Keratinocyte (primary cell): ENCODE measurements at regions not wholly inside any gene's neighbourhood (a gene's known extent, or its start where the extent isn't known, plus 50 kb on each side); places are given as distances from the start of the nearest gene placed in this dataset.

ENCODE experiments used
- DNase-seq: peaks from one replicate; pipeline ENCODE4 v3.0.0-alpha.2; 2011; ENCODE audit warnings: low read depth, missing footprints, low spot score
- FAIRE-seq: peaks from 2 replicates; lab custom pipeline; 2011; peaks lifted over from hg19 to GRCh38; lab: Jason Lieb, UNC
- H2AFZ ChIP-seq: 2 replicates; pipeline ENCODE4 v1.6.0; 2012; ENCODE audit warnings: low read length, control low read depth, inconsistent platforms; ENCODE audit not compliant: control insufficient read depth
- H3K27ac ChIP-seq: 2 replicates; pipeline ENCODE4 v1.5.1; 2011; ENCODE audit warnings: low read length; ENCODE audit not compliant: control insufficient read depth, insufficient read depth
- H3K27me3 ChIP-seq: 3 replicates; pipeline ENCODE4 v1.6.0; 2011; ENCODE audit warnings: low read length; ENCODE audit not compliant: control insufficient read depth, insufficient read depth; ENCODE audit errors: extremely low read depth
- H3K36me3 ChIP-seq, 2 experiments: 2 replicates in 1 of 2; 3 replicates in 1 of 2; pipeline ENCODE4 v1.5.1; 2011; ENCODE audit warnings: low read length in 2 of 2, mild to moderate bottlenecking in 1 of 2; ENCODE audit not compliant: control insufficient read depth in 2 of 2, insufficient read depth in 2 of 2; ENCODE audit errors: extremely low read depth in 1 of 2
- H3K4me1 ChIP-seq: 3 replicates; pipeline ENCODE4 v1.5.1; 2011; ENCODE audit warnings: low read length; ENCODE audit not compliant: control insufficient read depth, insufficient read depth; ENCODE audit errors: extremely low read depth
- H3K4me2 ChIP-seq: 3 replicates; pipeline ENCODE4 v1.6.0; 2011; ENCODE audit warnings: low read depth, low read length; ENCODE audit not compliant: control insufficient read depth, insufficient read depth; ENCODE audit errors: extremely low read depth
- H3K4me3 ChIP-seq, 3 experiments: fragments of 200-600 bp in 1 of 3; sonication (generic) in 1 of 3; 2 replicates in 2 of 3; 3 replicates in 1 of 3; pipeline ENCODE4 v1.5.1; 2011 to 2016; ENCODE audit warnings: low read length in 3 of 3, mild to moderate bottlenecking in 3 of 3, control low read depth in 2 of 3, inconsistent platforms in 1 of 3, low read depth in 1 of 3, mixed read lengths in 1 of 3, mixed run types in 1 of 3, moderate library complexity in 1 of 3; ENCODE audit not compliant: control insufficient read depth in 2 of 3, insufficient read depth in 2 of 3; ENCODE audit errors: extremely low read depth in 1 of 3
- H3K79me2 ChIP-seq: 2 replicates; pipeline ENCODE4 v1.6.0; 2012; ENCODE audit warnings: low read length; ENCODE audit not compliant: control insufficient read depth, insufficient read depth
- H3K9ac ChIP-seq: 3 replicates; pipeline ENCODE4 v1.6.0; 2011; ENCODE audit warnings: low read length; ENCODE audit not compliant: control insufficient read depth, insufficient read depth; ENCODE audit errors: extremely low read depth
- H3K9me1 ChIP-seq: 3 replicates; pipeline ENCODE4 v1.6.0; 2011; ENCODE audit warnings: low read length; ENCODE audit not compliant: control insufficient read depth, insufficient read depth; ENCODE audit errors: extremely low read depth
- H3K9me3 ChIP-seq: 2 replicates; pipeline ENCODE4 v1.5.1; 2012; ENCODE audit warnings: low read depth, low read length; ENCODE audit not compliant: control insufficient read depth
- H4K20me1 ChIP-seq: 3 replicates; pipeline ENCODE4 v1.6.0; 2011; ENCODE audit warnings: low read length; ENCODE audit not compliant: control insufficient read depth, insufficient read depth; ENCODE audit errors: extremely low read depth
- EZH2 ChIP-seq: IDR thresholded peaks from one replicate; pipeline ENCODE4 v1.6.1; 2012; ENCODE audit warnings: inconsistent platforms, mild to moderate bottlenecking, low read length, moderate library complexity
- dilution Hi-C: fragments of 300-500 bp; cut with MboI; formaldehyde crosslinking; loops from one replicate; pipeline ENCODE4 v1.7.0; 2020; ENCODE audit warnings: low sequenced_read_pairs; ENCODE audit not compliant: extremely low pct_ligation_motif_present
- TF ChIP-seq, protein P1 (sequence below), 3 experiments: IDR thresholded peaks in 1 of 3; conservative IDR thresholded peaks in 1 of 3; optimal IDR thresholded peaks in 1 of 3; 2 replicates in 2 of 3; 3 replicates in 1 of 3; pipeline versions ENCODE3 to v1.5.1; 2011; ENCODE audit warnings: low read length in 3 of 3, mild to moderate bottlenecking in 3 of 3, moderate library complexity in 2 of 3, control low read depth in 1 of 3, inconsistent platforms in 1 of 3; ENCODE audit not compliant: insufficient read depth in 2 of 3; ENCODE audit errors: extremely low read depth in 1 of 3

DNA sequence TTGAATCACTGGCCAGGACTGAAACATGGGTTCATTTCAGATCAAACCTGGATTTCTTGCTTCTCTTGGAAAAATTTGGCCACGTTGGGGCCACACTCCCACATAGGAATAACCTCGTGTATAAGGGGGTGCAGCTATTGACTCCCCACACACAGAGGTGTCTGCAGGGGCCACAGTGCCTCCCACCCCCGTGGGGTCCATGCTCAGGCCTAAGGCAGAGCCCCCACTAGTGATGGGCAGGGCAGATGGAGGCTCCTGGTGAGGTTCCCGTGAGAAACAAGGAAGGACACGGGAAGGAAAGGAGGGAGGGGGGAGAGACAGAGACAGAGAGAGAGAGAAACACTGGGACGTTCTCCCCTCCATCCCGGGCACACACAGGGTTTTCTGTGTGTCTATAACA, 230.5 kb downstream of the ERMARD start:
- dilution Hi-C loops = no loop called here
- Histone ChIP-seq H3K4me1 (peaks cover 20% of the 10 kb centered on the region), H3K4me3 (no peak overlapping the region), H3K79me2 (no peaks in the 10 kb centered on the region), H3K9me3 (no peaks in the 10 kb centered on the region), H4K20me1 (no peaks in the 10 kb centered on the region), H3K4me2 (no peak overlapping the region), H3K9ac (no peak overlapping the region), H2AFZ (no peak overlapping the region), H3K9me1 (no peaks in the 10 kb centered on the region), H3K36me3 (no peaks in the 10 kb centered on the region), H3K27ac (no peak overlapping the region), H3K27me3 (no peaks in the 10 kb centered on the region)
- DNase-seq (no peak), FAIRE-seq (no peak)
- TF ChIP-seq, protein P1, sequence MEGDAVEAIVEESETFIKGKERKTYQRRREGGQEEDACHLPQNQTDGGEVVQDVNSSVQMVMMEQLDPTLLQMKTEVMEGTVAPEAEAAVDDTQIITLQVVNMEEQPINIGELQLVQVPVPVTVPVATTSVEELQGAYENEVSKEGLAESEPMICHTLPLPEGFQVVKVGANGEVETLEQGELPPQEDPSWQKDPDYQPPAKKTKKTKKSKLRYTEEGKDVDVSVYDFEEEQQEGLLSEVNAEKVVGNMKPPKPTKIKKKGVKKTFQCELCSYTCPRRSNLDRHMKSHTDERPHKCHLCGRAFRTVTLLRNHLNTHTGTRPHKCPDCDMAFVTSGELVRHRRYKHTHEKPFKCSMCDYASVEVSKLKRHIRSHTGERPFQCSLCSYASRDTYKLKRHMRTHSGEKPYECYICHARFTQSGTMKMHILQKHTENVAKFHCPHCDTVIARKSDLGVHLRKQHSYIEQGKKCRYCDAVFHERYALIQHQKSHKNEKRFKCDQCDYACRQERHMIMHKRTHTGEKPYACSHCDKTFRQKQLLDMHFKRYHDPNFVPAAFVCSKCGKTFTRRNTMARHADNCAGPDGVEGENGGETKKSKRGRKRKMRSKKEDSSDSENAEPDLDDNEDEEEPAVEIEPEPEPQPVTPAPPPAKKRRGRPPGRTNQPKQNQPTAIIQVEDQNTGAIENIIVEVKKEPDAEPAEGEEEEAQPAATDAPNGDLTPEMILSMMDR (optimal IDR thresholded peaks at IDR 0.05 in 1 of 3, IDR thresholded peaks at IDR 0.05 in 1 of 3, conservative IDR thresholded peaks at IDR 0.05 in 1 of 3; ENCODE audit: extremely low read depth in 1 of 3, insufficient read depth in 2 of 3, low read length in 3 of 3) = no peak
- no peak for TF ChIP-seq EZH2

DNA sequence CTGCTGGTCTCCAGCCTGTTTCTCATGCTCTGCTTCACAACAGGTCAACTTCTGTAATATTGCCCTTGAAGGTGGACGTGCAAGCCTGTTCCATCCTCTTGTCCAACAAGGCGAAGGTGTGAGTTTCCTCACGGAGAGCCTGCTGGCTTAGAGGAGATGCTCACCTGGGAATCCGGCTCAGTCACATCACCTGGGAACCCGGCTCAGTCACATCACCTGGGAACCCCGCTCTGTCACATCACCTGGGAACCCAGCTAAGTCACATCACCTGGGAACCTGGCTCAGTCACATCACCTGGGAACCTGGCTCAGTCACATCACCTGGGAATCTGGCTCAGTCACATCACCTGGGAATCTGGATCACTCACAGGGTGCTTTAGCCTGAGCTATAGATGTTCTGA, 230.1 kb downstream of the ERMARD start:
- Histone ChIP-seq H3K27me3 (no peaks in the 10 kb centered on the region), H3K4me1 (peaks cover 22% of the 10 kb centered on the region), H3K9ac (no peak overlapping the region), H3K9me1 (no peaks in the 10 kb centered on the region), H3K36me3 (no peaks in the 10 kb centered on the region), H3K9me3 (no peaks in the 10 kb centered on the region), H3K4me2 (no peak overlapping the region), H2AFZ (no peak overlapping the region), H3K79me2 (no peaks in the 10 kb centered on the region), H3K4me3 (no peak overlapping the region), H4K20me1 (no peaks in the 10 kb centered on the region), H3K27ac (no peak overlapping the region)
- dilution Hi-C loops = no loop called here
- FAIRE-seq (no peak), DNase-seq (no peak)
- no peak for TF ChIP-seq EZH2
- TF ChIP-seq, protein P1 (optimal IDR thresholded peaks at IDR 0.05 in 1 of 3, IDR thresholded peaks at IDR 0.05 in 1 of 3, conservative IDR thresholded peaks at IDR 0.05 in 1 of 3; ENCODE audit: extremely low read depth in 1 of 3, insufficient read depth in 2 of 3, low read length in 3 of 3) = no peak
